Spleen (tissue), 7 donors: ENCODE measurements at regions not wholly inside any gene's neighbourhood (a gene's known extent, or its start where the extent isn't known, plus 50 kb on each side); places are given as distances from the start of the nearest gene placed in this dataset.

ENCODE experiments used
- CTCF ChIP-seq, 11 experiments: fragments of 200-600 bp in 7 of 11; fragments of 450-650 bp in 4 of 11; sonication (generic) in 4 of 11; IDR thresholded peaks in 8 of 11; conservative IDR thresholded peaks in 3 of 11; 1 replicate in 7 of 11; 2 replicates in 4 of 11; pipeline versions ENCODE4 v1.4.0 to v1.8.0; 2016 to 2021; ENCODE audit warnings: antibody characterized with exemption in 11 of 11, inconsistent platforms in 4 of 11, mild to moderate bottlenecking in 1 of 11
- POLR2A ChIP-seq, 3 donors: fragments of 450-650 bp; IDR thresholded peaks; one replicate each; pipeline ENCODE4 v1.5.1; 2017; ENCODE audit warnings: antibody characterized with exemption in 3 of 3, mild to moderate bottlenecking in 1 of 3
- donor health status: DM: no; HTN: no; CAD: no; lungs with moderate emphysema.
- donor health status: DM: no; HTN: no; CAD: no.
- donor health status: DM: no; HTN: no; CAD: no.

GRCh38 chr6:49121970-49122369, 341.1 kb downstream of the MMUT start:
- no peak for TF ChIP-seq CTCF (IDR thresholded peaks at IDR 0.05 in 8 of 11, conservative IDR thresholded peaks at IDR 0.05 in 3 of 11)
- TF ChIP-seq POLR2A (IDR thresholded peaks at IDR 0.05) = no peak
